Body of pancreas (tissue), 4 donors: ENCODE measurements at regions not wholly inside any gene's neighbourhood (a gene's known extent, or its start where the extent isn't known, plus 50 kb on each side); places are given as distances from the start of the nearest gene placed in this dataset.
"Not testable (repeated sequence)": the region's sequence is repeated elsewhere in the genome, so short reads cannot be mapped to it uniquely, and the experiment has no call there.

Experiments
- ATAC-seq: fragments of 150-250 bp; one replicate; pipeline ENCODE4 v1.9.1; 2016
- DNase-seq, 4 donors: peaks; one replicate each; pipeline ENCODE4 v3.0.0-alpha.2; 2019
- H3K27ac ChIP-seq, 4 donors: fragments of 200-600 bp; sonication (generic); 1 replicate in 3 of 4; 2 replicates in 1 of 4; pipeline versions ENCODE4 v1.5.1 to v1.6.1; 2016 to 2019; ENCODE audit warnings: mild to moderate bottlenecking in 1 of 4, mixed read lengths in 1 of 4, moderate library complexity in 1 of 4
- H3K27me3 ChIP-seq, 2 donors: fragments of 200-600 bp; sonication (generic); one replicate each; pipeline ENCODE4 v1.6.0; 2016; ENCODE audit warnings: mild to moderate bottlenecking in 1 of 2
- H3K36me3 ChIP-seq, 2 donors: fragments of 200-600 bp; sonication (generic); replicated peaks in 1 of 2; 2 replicates each; pipeline ENCODE4 v1.5.1; 2016; ENCODE audit warnings: low read depth in 2 of 2; ENCODE audit not compliant: insufficient read depth in 1 of 2
- H3K4me1 ChIP-seq: fragments of 200-600 bp; sonication (generic); one replicate; pipeline ENCODE4 v1.6.0; 2016
- H3K4me3 ChIP-seq, 2 donors: fragments of 200-600 bp; sonication (generic); 1 replicate in 1 of 2; 2 replicates in 1 of 2; pipeline ENCODE4 v1.5.1; 2016 to 2019
- H3K9me3 ChIP-seq, 3 donors: fragments of 200-600 bp; sonication (generic); 1 replicate in 2 of 3; 2 replicates in 1 of 3; pipeline ENCODE4 v1.5.1; 2016
- CTCF ChIP-seq, 7 experiments: fragments of 450-650 bp in 4 of 7; fragments of 200-600 bp in 3 of 7; sonication (generic) in 3 of 7; IDR thresholded peaks; one replicate each; pipeline ENCODE4 v1.5.1; 2016 to 2019; ENCODE audit warnings: antibody characterized with exemption in 7 of 7
- POLR2A ChIP-seq, 3 donors: fragments of 450-650 bp; IDR thresholded peaks; one replicate each; pipeline ENCODE4 v1.6.1; 2016; ENCODE audit warnings: antibody characterized with exemption in 3 of 3, mild to moderate bottlenecking in 2 of 3
- WGBS, 2 donors: methylation state at CpG; one replicate each; pipeline ENCODE4 v1.1.5; 2017; 5-methylcytosine and 5-hydroxymethylcytosine counted together
- intact Hi-C: fragments of 100-400 bp; cut with DNase I; formaldehyde crosslinking; loops from one replicate; pipeline ENCODE4 v1.15.1; 2023

GRCh38 chr13:23025864-23026608 lies 154.7 kb upstream of the SGCG start:
- no peak overlapping the region for H3K27ac ChIP-seq
- ATAC-seq = no peak
- intact Hi-C loops = no loop called here
- H3K4me3 ChIP-seq = no peak overlapping the region
- no peaks in the 10 kb centered on the region for H3K4me1 ChIP-seq
- TF ChIP-seq POLR2A (IDR thresholded peaks at IDR 0.05) (no peak), CTCF (IDR thresholded peaks at IDR 0.05) (no peak)
- H3K36me3 ChIP-seq = no peaks in the 10 kb centered on the region
- no peaks in the 10 kb centered on the region for H3K27me3 ChIP-seq
- no peaks in the 10 kb centered on the region for H3K9me3 ChIP-seq
- 53 to 59% methylated on average over 5 of the region's 5 CpGs for WGBS, 2 donors
- no peak for DNase-seq

DNA sequence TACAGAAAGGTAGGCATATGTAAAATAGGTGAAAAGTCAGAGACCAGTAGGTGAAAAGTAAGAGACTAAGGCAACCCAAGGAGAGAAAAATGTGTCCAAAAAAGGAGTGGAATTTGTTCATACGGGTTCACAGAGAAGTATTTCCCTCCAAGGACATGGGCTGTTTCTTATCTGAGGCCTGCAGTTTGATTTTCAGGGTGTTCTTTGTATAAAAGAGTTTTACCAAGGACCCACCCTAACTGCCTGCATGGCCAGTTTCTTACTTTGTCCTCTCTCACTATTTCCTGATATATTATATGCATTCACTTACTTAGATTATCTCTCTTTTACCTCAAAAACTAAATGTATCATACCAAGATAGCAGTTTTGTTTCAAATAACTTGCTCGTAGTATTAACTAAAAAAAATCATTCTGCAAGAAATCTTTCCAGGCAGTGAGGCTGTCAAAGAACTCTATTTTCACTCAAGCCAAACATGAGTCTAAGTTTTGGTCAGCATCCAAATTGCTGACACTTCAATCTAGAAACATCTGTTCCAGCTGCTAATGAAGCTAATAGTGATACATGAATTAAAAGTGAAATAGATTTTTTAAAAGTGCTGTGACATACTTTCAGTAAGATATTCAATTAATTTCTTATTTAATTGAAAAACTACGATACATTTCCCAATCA lies 141.4 kb upstream of the SGCG start:
- intact Hi-C loops = no loop called here
- H3K4me1 ChIP-seq = no peaks in the 10 kb centered on the region
- H3K36me3 ChIP-seq = no peaks in the 10 kb centered on the region
- no peaks in the 10 kb centered on the region for H3K27me3 ChIP-seq
- ATAC-seq (no peak), DNase-seq (no peak)
- 60 to 67% methylated on average over 3 of the region's 3 CpGs for WGBS, 2 donors
- H3K4me3 ChIP-seq = no peak overlapping the region
- TF ChIP-seq CTCF (IDR thresholded peaks at IDR 0.05) (no peak), POLR2A (IDR thresholded peaks at IDR 0.05) (no peak)
- no peaks in the 10 kb centered on the region for H3K9me3 ChIP-seq
- H3K27ac ChIP-seq = no peak overlapping the region

DNA sequence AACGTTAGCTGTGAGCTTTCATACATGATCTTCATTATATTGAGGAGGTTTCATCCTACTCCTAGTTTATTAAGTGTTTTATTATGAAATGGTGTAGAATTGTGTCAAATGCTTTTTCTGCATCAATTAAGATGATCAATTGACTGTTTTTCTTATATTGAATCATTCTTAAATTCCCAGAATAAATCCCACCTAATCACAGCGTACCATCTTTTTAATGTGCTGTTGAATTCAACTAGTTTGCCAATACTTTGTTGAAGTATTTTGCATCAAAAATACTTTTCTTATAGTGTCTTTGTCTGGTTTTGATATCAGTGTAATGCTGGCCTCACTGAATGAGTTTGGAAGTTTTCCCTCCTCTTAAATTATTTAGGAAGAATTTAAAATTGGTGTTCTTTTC lies 138.6 kb upstream of the SGCG start:
- Histone ChIP-seq H3K27me3 (no peaks in the 10 kb centered on the region), H3K27ac (no peak overlapping the region), H3K4me1 (no peaks in the 10 kb centered on the region), H3K36me3 (no peaks in the 10 kb centered on the region), H3K4me3 (no peak overlapping the region), H3K9me3 (no peaks in the 10 kb centered on the region)
- intact Hi-C loops = no loop called here
- ATAC-seq = no peak
- 78 to 82% methylated on average over 2 of the region's 2 CpGs for WGBS, 2 donors
- DNase-seq = no peak
- no peak for TF ChIP-seq CTCF (IDR thresholded peaks at IDR 0.05)
- TF ChIP-seq POLR2A (IDR thresholded peaks at IDR 0.05) = no peak

DNA sequence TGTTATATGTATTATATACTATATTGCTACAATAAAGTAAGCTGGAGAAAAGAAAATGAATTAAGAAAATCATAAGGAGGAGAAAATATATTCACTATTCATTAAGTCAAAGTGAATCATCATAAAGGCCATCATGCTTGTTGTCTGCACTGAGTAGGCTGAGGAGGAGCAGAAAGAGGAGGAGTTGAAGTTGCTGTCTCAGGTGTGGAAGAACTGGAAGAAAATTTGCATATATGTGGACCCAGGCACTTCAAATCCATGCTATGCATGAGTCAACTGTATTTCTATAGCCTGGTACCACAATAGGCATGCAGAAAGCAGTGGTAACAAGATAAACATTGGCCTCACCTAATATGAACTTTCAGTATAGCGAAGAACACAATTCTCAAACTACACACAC lies 135.9 kb upstream of the SGCG start:
- intact Hi-C loops = no loop called here
- Histone ChIP-seq H3K9me3 (no peaks in the 10 kb centered on the region), H3K4me3 (no peak overlapping the region), H3K27me3 (no peaks in the 10 kb centered on the region), H3K4me1 (no peaks in the 10 kb centered on the region), H3K36me3 (no peaks in the 10 kb centered on the region), H3K27ac (no peak overlapping the region)
- 81 to 90% methylated on average over 1 of the region's 1 CpG for WGBS, 2 donors
- TF ChIP-seq POLR2A (IDR thresholded peaks at IDR 0.05) (no peak), CTCF (IDR thresholded peaks at IDR 0.05) (no peak)
- DNase-seq (no peak), ATAC-seq (no peak)

DNA sequence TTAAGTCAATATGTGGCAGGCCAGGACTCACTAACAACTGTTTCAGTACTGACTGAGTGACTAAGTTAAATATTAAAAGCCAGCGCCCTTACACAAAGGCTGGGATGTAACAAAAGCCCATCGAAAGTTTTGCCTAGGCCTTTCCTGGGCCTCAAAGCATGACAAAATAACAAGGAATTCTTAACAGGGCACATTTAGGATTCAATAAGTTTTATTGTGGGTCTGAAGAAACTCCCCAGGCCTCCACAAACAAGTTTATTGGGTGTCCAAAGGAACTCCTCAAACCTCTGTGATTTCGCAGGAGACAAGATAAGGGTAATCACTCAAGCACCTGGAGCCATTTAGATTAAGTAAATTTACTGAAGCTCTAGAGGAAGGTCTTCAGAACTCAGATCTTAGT lies 130.7 kb upstream of the SGCG start:
- H3K4me3 ChIP-seq = no peak overlapping the region
- intact Hi-C loops = no loop called here
- DNase-seq (no peak), ATAC-seq (no peak)
- no peak for TF ChIP-seq POLR2A (IDR thresholded peaks at IDR 0.05)
- no peak for TF ChIP-seq CTCF (IDR thresholded peaks at IDR 0.05)
- no peaks in the 10 kb centered on the region for H3K27me3 ChIP-seq
- WGBS, 2 donors = 42% methylated on average over 3 of the region's 3 CpGs
- H3K4me1 ChIP-seq = no peaks in the 10 kb centered on the region
- H3K9me3 ChIP-seq = no peaks in the 10 kb centered on the region
- H3K27ac ChIP-seq = no peak overlapping the region
- no peaks in the 10 kb centered on the region for H3K36me3 ChIP-seq

GRCh38 chr13:23053711-23054110 lies 127.1 kb upstream of the SGCG start:
- H3K36me3 ChIP-seq, H3K27me3 ChIP-seq, H3K27ac ChIP-seq, H3K4me3 ChIP-seq, H3K9me3 ChIP-seq, DNase-seq, H3K4me1 ChIP-seq, intact Hi-C loops, ATAC-seq: not testable (repeated sequence)
- WGBS, 2 donors = 62 to 72% methylated on average over 5 of the region's 5 CpGs
